ENCODE measurements at regions not wholly inside any gene's neighbourhood (a gene's known extent, or its start where the extent isn't known, plus 50 kb on each side); places are given as distances from the start of the nearest gene placed in this dataset.
"Not testable (repeated sequence)": the region's sequence is repeated elsewhere in the genome, so short reads cannot be mapped to it uniquely, and the experiment has no call there.

GRCh38 chr5:54393007-54393406 lies 62.5 kb upstream of the HSPB3 start:
- TF ChIP-seq CTCF (IDR thresholded peaks at IDR 0.05); EP300 (IDR thresholded peaks at IDR 0.05; ENCODE audit: low read depth): not testable (repeated sequence)
